ENCODE measurements at regions not wholly inside any gene's neighbourhood (a gene's known extent, or its start where the extent isn't known, plus 50 kb on each side); places are given as distances from the start of the nearest gene placed in this dataset.

DNA sequence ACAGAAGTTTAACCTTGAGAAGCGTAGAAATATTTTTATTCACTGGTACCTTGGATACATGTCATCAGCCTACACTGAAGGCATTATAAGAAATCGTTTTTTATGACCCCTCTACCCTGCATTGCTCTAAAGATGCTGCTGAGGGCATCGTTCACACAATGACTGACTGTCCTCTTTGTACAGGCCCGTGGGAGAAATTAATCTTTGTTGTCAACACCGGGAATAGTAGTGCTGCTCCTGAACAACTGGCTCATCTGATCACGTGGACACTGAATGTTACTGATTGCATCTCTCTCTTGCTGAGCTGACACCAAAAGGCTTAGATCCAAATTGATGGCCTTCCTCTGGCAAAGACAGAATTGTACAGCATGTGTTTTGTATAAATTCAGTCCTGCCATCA, 157.1 kb upstream of the SMLR1 start:
- no peaks in the 10 kb centered on the region for H3F3A ChIP-seq (ENCODE audit: low read length, unreplicated experiment)
- no peak for ATAC-seq
- no peak overlapping the region for H2AFZ ChIP-seq (ENCODE audit: low read length)
- H3K27ac ChIP-seq (ENCODE audit: low read length) = no peak overlapping the region
- H4K20me1 ChIP-seq (ENCODE audit: low read length) = no peaks in the 10 kb centered on the region
- H3K9me3 ChIP-seq (ENCODE audit: low read length) = no peaks in the 10 kb centered on the region
- DNase-seq = no peak
- intact Hi-C loops (cut with micrococcal nuclease) = no loop called here
- H3K9ac ChIP-seq (ENCODE audit: low read length) = no peak overlapping the region
- TF ChIP-seq EZH2phosphoT487 (IDR thresholded peaks at IDR 0.05; ENCODE audit: borderline replicate concordance, low read length) = no peak
- no peak for TF ChIP-seq EZH2 (IDR thresholded peaks at IDR 0.05; ENCODE audit: low read length, unreplicated experiment)
- TF ChIP-seq, protein P1, sequence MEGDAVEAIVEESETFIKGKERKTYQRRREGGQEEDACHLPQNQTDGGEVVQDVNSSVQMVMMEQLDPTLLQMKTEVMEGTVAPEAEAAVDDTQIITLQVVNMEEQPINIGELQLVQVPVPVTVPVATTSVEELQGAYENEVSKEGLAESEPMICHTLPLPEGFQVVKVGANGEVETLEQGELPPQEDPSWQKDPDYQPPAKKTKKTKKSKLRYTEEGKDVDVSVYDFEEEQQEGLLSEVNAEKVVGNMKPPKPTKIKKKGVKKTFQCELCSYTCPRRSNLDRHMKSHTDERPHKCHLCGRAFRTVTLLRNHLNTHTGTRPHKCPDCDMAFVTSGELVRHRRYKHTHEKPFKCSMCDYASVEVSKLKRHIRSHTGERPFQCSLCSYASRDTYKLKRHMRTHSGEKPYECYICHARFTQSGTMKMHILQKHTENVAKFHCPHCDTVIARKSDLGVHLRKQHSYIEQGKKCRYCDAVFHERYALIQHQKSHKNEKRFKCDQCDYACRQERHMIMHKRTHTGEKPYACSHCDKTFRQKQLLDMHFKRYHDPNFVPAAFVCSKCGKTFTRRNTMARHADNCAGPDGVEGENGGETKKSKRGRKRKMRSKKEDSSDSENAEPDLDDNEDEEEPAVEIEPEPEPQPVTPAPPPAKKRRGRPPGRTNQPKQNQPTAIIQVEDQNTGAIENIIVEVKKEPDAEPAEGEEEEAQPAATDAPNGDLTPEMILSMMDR (conservative IDR thresholded peaks at IDR 0.05; ENCODE audit: low read depth, low read length) = no peak
- no peaks in the 10 kb centered on the region for H3K9me2 ChIP-seq (replicated peaks; ENCODE audit: low read length)
- no TSS peak for BruUV-seq (replicated peaks)
- no peaks in the 10 kb centered on the region for H3K36me3 ChIP-seq (ENCODE audit: low read depth, low read length)
- no peaks in the 10 kb centered on the region for H3K27me3 ChIP-seq (ENCODE audit: low read length)
- ChIA-PET POLR2A (ENCODE audit: unreplicated experiment) (no interaction called here), CTCF (no interaction called here)
- no peak overlapping the region for H3K4me2 ChIP-seq (ENCODE audit: low read length)
- no peaks in the 10 kb centered on the region for H3K79me2 ChIP-seq (ENCODE audit: low read length)
- H3K4me3 ChIP-seq (ENCODE audit: low read length) = no peak overlapping the region
- H3K4me1 ChIP-seq (ENCODE audit: insufficient read depth, low read length) = peaks cover 3% of the 10 kb centered on the region; the same call in 1 of the 2 replicates

DNA sequence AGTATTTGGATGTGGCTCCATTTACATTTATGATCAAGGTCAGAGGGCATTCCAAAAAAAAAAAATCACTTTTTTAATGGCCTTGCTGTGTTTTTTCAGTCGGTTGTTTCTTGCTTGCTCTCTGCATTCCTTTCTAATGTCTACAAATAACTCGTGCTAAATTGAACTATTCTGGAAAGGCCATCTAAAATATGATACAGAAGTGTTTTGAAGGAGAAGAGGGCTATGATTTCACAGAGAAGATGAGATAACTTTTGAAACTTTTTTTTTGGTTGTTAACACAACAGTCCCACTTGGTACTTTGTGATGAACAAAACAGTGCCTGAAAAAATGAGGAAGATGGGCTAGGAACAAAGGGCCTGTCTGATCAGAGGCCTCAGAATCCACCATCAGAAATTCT, 156.1 kb upstream of the SMLR1 start:
- H3K9ac ChIP-seq (ENCODE audit: low read length) = no peak overlapping the region

DNA sequence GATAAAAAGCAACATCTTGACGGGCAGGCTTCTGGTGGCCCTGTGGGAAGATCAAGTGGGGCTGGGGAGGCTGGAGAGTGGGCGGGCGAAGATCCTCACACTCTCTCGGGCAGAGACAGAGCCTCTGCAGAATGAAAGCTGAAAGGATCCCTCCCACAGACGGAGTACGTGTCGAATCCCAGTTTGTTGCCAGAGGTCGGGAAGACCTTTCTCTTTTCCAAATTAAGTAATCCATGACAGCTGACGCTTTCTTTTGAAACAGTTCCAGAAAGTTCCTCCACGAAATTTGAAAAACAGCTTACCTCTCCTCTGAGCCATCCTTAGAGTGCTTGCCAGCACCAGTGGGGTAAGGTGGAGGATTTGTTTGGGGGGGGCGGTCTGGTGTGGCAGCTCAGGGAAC, 155.6 kb upstream of the SMLR1 start:
- no peak overlapping the region for H3K9ac ChIP-seq (ENCODE audit: low read length)
- H3K4me3 ChIP-seq (ENCODE audit: low read length) = no peak overlapping the region
- no peak overlapping the region for H3K4me2 ChIP-seq (ENCODE audit: low read length)
- no peaks in the 10 kb centered on the region for H3K36me3 ChIP-seq (ENCODE audit: low read depth, low read length)
- no peaks in the 10 kb centered on the region for H3K27me3 ChIP-seq (ENCODE audit: low read length)
- H3K27ac ChIP-seq (ENCODE audit: low read length) = no peak overlapping the region
- H3K79me2 ChIP-seq (ENCODE audit: low read length) = no peaks in the 10 kb centered on the region
- no peaks in the 10 kb centered on the region for H4K20me1 ChIP-seq (ENCODE audit: low read length)
- no peaks in the 10 kb centered on the region for H3F3A ChIP-seq (ENCODE audit: low read length, unreplicated experiment)
- intact Hi-C loops (cut with micrococcal nuclease) = no loop called here
- DNase-seq (no peak), ATAC-seq (no peak)
- POLR2A ChIA-PET (ENCODE audit: unreplicated experiment) = no interaction called here
- CTCF ChIA-PET = no interaction called here
- no peaks in the 10 kb centered on the region for H3K9me3 ChIP-seq (ENCODE audit: low read length)
- no peaks in the 10 kb centered on the region for H3K9me2 ChIP-seq (replicated peaks; ENCODE audit: low read length)
- peaks cover 11% of the 10 kb centered on the region for H3K4me1 ChIP-seq (ENCODE audit: insufficient read depth, low read length)
- H2AFZ ChIP-seq (ENCODE audit: low read length) = no peak overlapping the region
- no peak for TF ChIP-seq EZH2phosphoT487 (IDR thresholded peaks at IDR 0.05; ENCODE audit: borderline replicate concordance, low read length)
- TF ChIP-seq, protein P1 (conservative IDR thresholded peaks at IDR 0.05; ENCODE audit: low read depth, low read length) = no peak
- no peak for TF ChIP-seq EZH2 (IDR thresholded peaks at IDR 0.05; ENCODE audit: low read length, unreplicated experiment)
- BruUV-seq (replicated peaks) = no TSS peak

More for the DNA sequence above, 156.1 kb upstream of the SMLR1 start:
- Histone ChIP-seq H3K79me2 (ENCODE audit: low read length) (no peaks in the 10 kb centered on the region), H2AFZ (ENCODE audit: low read length) (no peak overlapping the region), H3K27me3 (ENCODE audit: low read length) (no peaks in the 10 kb centered on the region), H3K4me1 (ENCODE audit: insufficient read depth, low read length) (peaks cover 11% of the 10 kb centered on the region), H3K9me2 (replicated peaks; ENCODE audit: low read length) (no peaks in the 10 kb centered on the region), H3K4me3 (ENCODE audit: low read length) (no peak overlapping the region), H4K20me1 (ENCODE audit: low read length) (no peaks in the 10 kb centered on the region), H3K36me3 (ENCODE audit: low read depth, low read length) (no peaks in the 10 kb centered on the region), H3K4me2 (ENCODE audit: low read length) (no peak overlapping the region), H3K27ac (ENCODE audit: low read length) (no peak overlapping the region), H3F3A (ENCODE audit: low read length, unreplicated experiment) (no peaks in the 10 kb centered on the region), H3K9me3 (ENCODE audit: low read length) (no peaks in the 10 kb centered on the region)
- POLR2A ChIA-PET (ENCODE audit: unreplicated experiment) = no interaction called here
- BruUV-seq (replicated peaks) = no TSS peak
- CTCF ChIA-PET = no interaction called here
- intact Hi-C loops (cut with micrococcal nuclease) = no loop called here
- TF ChIP-seq EZH2 (IDR thresholded peaks at IDR 0.05; ENCODE audit: low read length, unreplicated experiment) (no peak), EZH2phosphoT487 (IDR thresholded peaks at IDR 0.05; ENCODE audit: borderline replicate concordance, low read length) (no peak)
- TF ChIP-seq, protein P1 (conservative IDR thresholded peaks at IDR 0.05; ENCODE audit: low read depth, low read length) = no peak
- DNase-seq = no peak
- ATAC-seq = no peak

Data from PC-3 (cell line).